Hematopoietic multipotent progenitor cell treated with erythropoietin and hydrocortisone succinate and interleukin-3 and kit ligand, for 15 days (in vitro differentiated cells): ENCODE measurements at regions not wholly inside any gene's neighbourhood (a gene's known extent, or its start where the extent isn't known, plus 50 kb on each side); places are given as distances from the start of the nearest gene placed in this dataset.
"Not testable (repeated sequence)": the region's sequence is repeated elsewhere in the genome, so short reads cannot be mapped to it uniquely, and the experiment has no call there.

Source experiments
- DNase-seq: peaks from one replicate; pipeline ENCODE4 v3.0.0-alpha.2; 2015; ENCODE audit warnings: low spot score

- no peak for DNase-seq
Measured at GRCh38 chr3:95775486-95776094, 1038.8 kb upstream of the EPHA6 start.

- no peak for DNase-seq
Measured at GRCh38 chr3:95781598-95781997, 1032.8 kb upstream of the EPHA6 start.

GRCh38 chr3:95789111-95789510, 1025.3 kb upstream of the EPHA6 start:
- DNase-seq, result no peak

- no peak for DNase-seq
Measured at GRCh38 chr3:95797081-95797480, 1017.3 kb upstream of the EPHA6 start.

- DNase-seq, result no peak
Measured at GRCh38 chr3:95798628-95799027, 1015.8 kb upstream of the EPHA6 start.

- no peak for DNase-seq
Measured at GRCh38 chr3:95810462-95810861, 1003.9 kb upstream of the EPHA6 start.

- no peak for DNase-seq
Measured at GRCh38 chr3:95813244-95813643, 1001.1 kb upstream of the EPHA6 start.

GRCh38 chr3:95815828-95816227, 998.6 kb upstream of the EPHA6 start:
- DNase-seq, result no peak

GRCh38 chr3:95826419-95826818, 988.0 kb upstream of the EPHA6 start:
- DNase-seq, result no peak

- DNase-seq, result no peak
Measured at GRCh38 chr3:95832146-95832545, 982.2 kb upstream of the EPHA6 start.

- not testable (repeated sequence) for DNase-seq
Measured at GRCh38 chr3:95860628-95861027, 953.8 kb upstream of the EPHA6 start.

GRCh38 chr3:95883801-95884200, 930.6 kb upstream of the EPHA6 start:
- DNase-seq, result no peak

GRCh38 chr3:95886616-95887015, 927.8 kb upstream of the EPHA6 start:
- DNase-seq, result no peak

- no peak for DNase-seq
Measured at GRCh38 chr3:95887114-95887513, 927.3 kb upstream of the EPHA6 start.

GRCh38 chr3:95894820-95895219, 919.6 kb upstream of the EPHA6 start:
- no peak for DNase-seq

GRCh38 chr3:95899494-95899893, 914.9 kb upstream of the EPHA6 start:
- no peak for DNase-seq

GRCh38 chr3:95899911-95900310, 914.5 kb upstream of the EPHA6 start:
- DNase-seq, result no peak

GRCh38 chr3:95901948-95902347, 912.4 kb upstream of the EPHA6 start:
- no peak for DNase-seq

- DNase-seq, result no peak
Measured at GRCh38 chr3:95905182-95905581, 909.2 kb upstream of the EPHA6 start.

GRCh38 chr3:95911767-95912166, 902.6 kb upstream of the EPHA6 start:
- no peak for DNase-seq

- DNase-seq, result no peak
Measured at GRCh38 chr3:95923496-95924210, 890.7 kb upstream of the EPHA6 start.

- DNase-seq, result no peak
Measured at GRCh38 chr3:95926904-95927501, 887.4 kb upstream of the EPHA6 start.

GRCh38 chr3:95934181-95934580, 880.2 kb upstream of the EPHA6 start:
- DNase-seq, result no peak
